Karpas-422 (cell line): ENCODE measurements at regions not wholly inside any gene's neighbourhood (a gene's known extent, or its start where the extent isn't known, plus 50 kb on each side); places are given as distances from the start of the nearest gene placed in this dataset.
A peak's percentile ranks its signal among the peaks of the same experiment; 100 is the strongest.

ENCODE experiments used
- DNase-seq: peaks from one replicate; pipeline ENCODE4 v3.0.0-alpha.2; 2015
- H2AFZ ChIP-seq: fragments of 200-600 bp; sonication (generic); 2 replicates; pipeline ENCODE4 v1.6.1; 2014; ENCODE audit warnings: antibody characterized with exemption, low read length, mixed read lengths
- H3K27ac ChIP-seq: fragments of 200-600 bp; sonication (generic); 2 replicates; pipeline ENCODE4 v1.5.1; 2014; ENCODE audit warnings: mild to moderate bottlenecking, low read length, moderate library complexity
- H3K27me3 ChIP-seq: fragments of 200-600 bp; sonication (generic); 2 replicates; pipeline ENCODE4 v1.6.1; 2014; ENCODE audit warnings: low read length, mixed read lengths
- H3K36me3 ChIP-seq: fragments of 200-600 bp; sonication (generic); 2 replicates; pipeline ENCODE4 v1.6.1; 2014; ENCODE audit warnings: low read length, mixed read lengths; ENCODE audit not compliant: insufficient read depth
- H3K4me1 ChIP-seq: fragments of 200-600 bp; sonication (generic); 2 replicates; pipeline ENCODE4 v1.6.1; 2014; ENCODE audit warnings: mild to moderate bottlenecking, low read length, mixed read lengths
- H3K4me2 ChIP-seq: fragments of 200-600 bp; sonication (generic); 2 replicates; pipeline ENCODE4 v1.6.1; 2014; ENCODE audit warnings: low read length, low read depth, mild to moderate bottlenecking; ENCODE audit not compliant: poor library complexity, severe bottlenecking
- H3K4me3 ChIP-seq: fragments of 200-600 bp; sonication (generic); 2 replicates; pipeline ENCODE4 v1.5.1; 2014; ENCODE audit warnings: mild to moderate bottlenecking, antibody characterized with exemption, low read length, mixed read lengths
- H3K79me2 ChIP-seq: fragments of 200-600 bp; sonication (generic); 2 replicates; pipeline ENCODE4 v1.6.1; 2014; ENCODE audit warnings: mild to moderate bottlenecking, low read length, mixed read lengths
- H3K9ac ChIP-seq: fragments of 200-600 bp; sonication (generic); 2 replicates; pipeline ENCODE4 v1.6.0; 2014; ENCODE audit warnings: low read length
- H3K9me2 ChIP-seq: fragments of 200-600 bp; sonication (generic), shearing (Covaris generic); replicated peaks from 2 replicates; pipeline ENCODE4 v1.6.0; 2014; ENCODE audit warnings: mild to moderate bottlenecking, low read length, moderate library complexity; ENCODE audit not compliant: insufficient read depth
- H3K9me3 ChIP-seq: fragments of 300-700, 200-600 bp; sonication (generic); 2 replicates; pipeline ENCODE4 v1.6.1; 2014; ENCODE audit warnings: low read length, mixed read lengths
- H4K20me1 ChIP-seq: fragments of 200-600 bp; sonication (generic); 2 replicates; pipeline ENCODE4 v1.6.1; 2014; ENCODE audit warnings: mild to moderate bottlenecking, antibody characterized with exemption, low read length, low read depth; ENCODE audit not compliant: insufficient read depth

GRCh38 chr2:12004713-12005112 lies 258.3 kb downstream of the LPIN1 start:
- no peak overlapping the region for H2AFZ ChIP-seq
- H3K9me3 ChIP-seq: no peaks in the 10 kb centered on the region
- no peak for DNase-seq
- no peaks in the 10 kb centered on the region; the same call in 1 of the 2 replicates for H3K36me3 ChIP-seq
- H3K79me2 ChIP-seq: no peaks in the 10 kb centered on the region
- no peak overlapping the region for H3K27ac ChIP-seq
- no peak overlapping the region for H3K4me3 ChIP-seq
- no peaks in the 10 kb centered on the region for H3K9me2 ChIP-seq
- no peak overlapping the region for H3K9ac ChIP-seq
- H3K4me1 ChIP-seq: peaks cover 38% of the 10 kb centered on the region
- H3K27me3 ChIP-seq: no peaks in the 10 kb centered on the region
- H3K4me2 ChIP-seq: no peak overlapping the region
- H4K20me1 ChIP-seq: no peaks in the 10 kb centered on the region

GRCh38 chr2:12005886-12006681 lies 259.7 kb downstream of the LPIN1 start:
- H3K27ac ChIP-seq: no peak overlapping the region
- H2AFZ ChIP-seq: peak overlapping the region; percentile 68
- peak overlapping the region; percentile 30 for H3K4me2 ChIP-seq
- no peak overlapping the region for H3K4me3 ChIP-seq
- no peak overlapping the region for H3K9ac ChIP-seq
- H3K27me3 ChIP-seq: no peaks in the 10 kb centered on the region
- H3K9me3 ChIP-seq: no peaks in the 10 kb centered on the region
- H3K79me2 ChIP-seq: no peaks in the 10 kb centered on the region
- no peaks in the 10 kb centered on the region for H3K9me2 ChIP-seq
- peaks cover 50% of the 10 kb centered on the region for H3K4me1 ChIP-seq
- no peaks in the 10 kb centered on the region for H4K20me1 ChIP-seq
- DNase-seq: peak; percentile 61
- no peaks in the 10 kb centered on the region for H3K36me3 ChIP-seq

- H3K4me2 ChIP-seq: no peak overlapping the region
- H3K27me3 ChIP-seq: no peaks in the 10 kb centered on the region
- no peak overlapping the region for H3K27ac ChIP-seq
- H3K9ac ChIP-seq: no peak overlapping the region
- H3K36me3 ChIP-seq: no peaks in the 10 kb centered on the region
- H2AFZ ChIP-seq: no peak overlapping the region
- no peak overlapping the region for H3K4me3 ChIP-seq
- H3K79me2 ChIP-seq: no peaks in the 10 kb centered on the region
- H3K4me1 ChIP-seq: peaks cover 50% of the 10 kb centered on the region
- H3K9me2 ChIP-seq: no peaks in the 10 kb centered on the region
- no peak for DNase-seq
- no peaks in the 10 kb centered on the region for H3K9me3 ChIP-seq
- H4K20me1 ChIP-seq: no peaks in the 10 kb centered on the region
Measured at GRCh38 chr2:12006850-12007249, 260.4 kb downstream of the LPIN1 start.

GRCh38 chr2:12007282-12007681 lies 260.9 kb downstream of the LPIN1 start:
- peaks cover 50% of the 10 kb centered on the region for H3K4me1 ChIP-seq
- no peak overlapping the region for H3K4me3 ChIP-seq
- no peak overlapping the region for H2AFZ ChIP-seq
- no peaks in the 10 kb centered on the region for H3K27me3 ChIP-seq
- no peaks in the 10 kb centered on the region for H3K9me2 ChIP-seq
- H3K9ac ChIP-seq: no peak overlapping the region
- no peaks in the 10 kb centered on the region for H3K79me2 ChIP-seq
- H3K9me3 ChIP-seq: no peaks in the 10 kb centered on the region
- H4K20me1 ChIP-seq: no peaks in the 10 kb centered on the region
- H3K36me3 ChIP-seq: no peaks in the 10 kb centered on the region
- H3K27ac ChIP-seq: no peak overlapping the region
- no peak for DNase-seq
- H3K4me2 ChIP-seq: no peak overlapping the region

GRCh38 chr2:12008425-12009061 lies 262.1 kb downstream of the LPIN1 start:
- no peaks in the 10 kb centered on the region for H3K36me3 ChIP-seq
- no peak overlapping the region for H3K9ac ChIP-seq
- H3K27ac ChIP-seq: no peak overlapping the region
- DNase-seq: no peak
- H2AFZ ChIP-seq: no peak overlapping the region
- H3K4me3 ChIP-seq: no peak overlapping the region
- H3K4me1 ChIP-seq: peaks cover 58% of the 10 kb centered on the region
- no peaks in the 10 kb centered on the region for H3K79me2 ChIP-seq
- H3K9me2 ChIP-seq: no peaks in the 10 kb centered on the region
- H3K4me2 ChIP-seq: no peak overlapping the region
- no peaks in the 10 kb centered on the region for H4K20me1 ChIP-seq
- no peaks in the 10 kb centered on the region for H3K27me3 ChIP-seq
- no peaks in the 10 kb centered on the region for H3K9me3 ChIP-seq

GRCh38 chr2:12009323-12009905 lies 263.0 kb downstream of the LPIN1 start:
- Histone ChIP-seq H3K9me2 (no peaks in the 10 kb centered on the region), H3K4me1 (peaks cover 67% of the 10 kb centered on the region), H2AFZ (no peak overlapping the region), H3K27ac (no peak overlapping the region), H3K79me2 (no peaks in the 10 kb centered on the region), H3K36me3 (no peaks in the 10 kb centered on the region), H3K4me3 (no peak overlapping the region), H3K9me3 (no peaks in the 10 kb centered on the region), H3K4me2 (no peak overlapping the region), H4K20me1 (no peaks in the 10 kb centered on the region), H3K27me3 (no peaks in the 10 kb centered on the region), H3K9ac (no peak overlapping the region)
- no peak for DNase-seq

- Histone ChIP-seq H3K27ac (no peak overlapping the region), H4K20me1 (no peaks in the 10 kb centered on the region), H3K4me3 (no peak overlapping the region), H2AFZ (no peak overlapping the region), H3K9me2 (no peaks in the 10 kb centered on the region), H3K79me2 (no peaks in the 10 kb centered on the region), H3K36me3 (no peaks in the 10 kb centered on the region), H3K4me2 (no peak overlapping the region), H3K4me1 (peaks cover 73% of the 10 kb centered on the region), H3K27me3 (no peaks in the 10 kb centered on the region), H3K9me3 (no peaks in the 10 kb centered on the region), H3K9ac (no peak overlapping the region)
- DNase-seq: no peak
Measured at GRCh38 chr2:12010059-12010458, 263.6 kb downstream of the LPIN1 start.

GRCh38 chr2:12010779-12011178 lies 264.3 kb downstream of the LPIN1 start:
- no peaks in the 10 kb centered on the region for H3K79me2 ChIP-seq
- no peaks in the 10 kb centered on the region for H3K9me2 ChIP-seq
- no peaks in the 10 kb centered on the region for H3K9me3 ChIP-seq
- H3K9ac ChIP-seq: no peak overlapping the region
- H2AFZ ChIP-seq: no peak overlapping the region
- H3K27ac ChIP-seq: no peak overlapping the region
- H3K4me3 ChIP-seq: no peak overlapping the region
- DNase-seq: no peak
- H3K4me2 ChIP-seq: no peak overlapping the region
- peaks cover 68% of the 10 kb centered on the region for H3K4me1 ChIP-seq
- no peaks in the 10 kb centered on the region for H3K36me3 ChIP-seq
- no peaks in the 10 kb centered on the region for H3K27me3 ChIP-seq
- no peaks in the 10 kb centered on the region for H4K20me1 ChIP-seq
